ENCODE measurements at regions not wholly inside any gene's neighbourhood (a gene's known extent, or its start where the extent isn't known, plus 50 kb on each side); places are given as distances from the start of the nearest gene placed in this dataset.

GRCh38 chr12:58651850-58652249 lies 268.5 kb downstream of the LRIG3 start:
- WGBS, 5 donors, result 78 to 94% (median 84%) methylated on average over 3 of the region's 3 CpGs
- Histone ChIP-seq H3K9me3 (peaks cover 0 to 41% (median 13%) of the 10 kb centered on the region in 8 donors), H3K4me1 (no peaks in the 10 kb centered on the region), H3K27ac (no peak overlapping the region), H3K27me3 (replicated peaks in 1 of 7) (no peaks in the 10 kb centered on the region), H3K36me3 (no peaks in the 10 kb centered on the region), H3K4me3 (no peak overlapping the region)
- intact Hi-C loops (cut with DNase I; ENCODE audit: low total_unique reads), result no loop called here
- DNase-seq, result no peak
- TF ChIP-seq POLR2AphosphoS5 (IDR thresholded peaks at IDR 0.05), result no peak
- TF ChIP-seq CTCF (IDR thresholded peaks at IDR 0.05 in 8 of 11, conservative IDR thresholded peaks at IDR 0.05 in 3 of 11), result no peak
- no peak for TF ChIP-seq POLR2A (IDR thresholded peaks at IDR 0.05)

- Histone ChIP-seq H3K27me3 (replicated peaks in 1 of 7) (no peaks in the 10 kb centered on the region), H3K27ac (no peak overlapping the region), H3K4me1 (no peaks in the 10 kb centered on the region), H3K4me3 (no peak overlapping the region), H3K9me3 (peaks cover 0 to 41% (median 13%) of the 10 kb centered on the region in 8 donors), H3K36me3 (no peaks in the 10 kb centered on the region)
- intact Hi-C loops (cut with DNase I; ENCODE audit: low total_unique reads), result no loop called here
- 11 to 46% (median 40%) methylated on average over 2 of the region's 2 CpGs for WGBS, 5 donors
- DNase-seq, result no peak
- no peak for TF ChIP-seq POLR2AphosphoS5 (IDR thresholded peaks at IDR 0.05)
- TF ChIP-seq CTCF (IDR thresholded peaks at IDR 0.05 in 8 of 11, conservative IDR thresholded peaks at IDR 0.05 in 3 of 11), result no peak
- TF ChIP-seq POLR2A (IDR thresholded peaks at IDR 0.05), result no peak
Observed at GRCh38 chr12:58654021-58654420, 266.3 kb downstream of the LRIG3 start.

- 63 to 84% (median 82%) methylated on average over 4 to 6 of the region's 6 CpGs for WGBS, 5 donors
- no peak overlapping the region for H3K27ac ChIP-seq
- DNase-seq, result no peak
- no peaks in the 10 kb centered on the region for H3K4me1 ChIP-seq
- H3K9me3 ChIP-seq, result peaks cover 0 to 41% (median 13%) of the 10 kb centered on the region in 8 donors
- H3K36me3 ChIP-seq, result no peaks in the 10 kb centered on the region
- intact Hi-C loops (cut with DNase I; ENCODE audit: low total_unique reads), result no loop called here
- no peaks in the 10 kb centered on the region for H3K27me3 ChIP-seq (replicated peaks in 1 of 7)
- no peak overlapping the region for H3K4me3 ChIP-seq
- TF ChIP-seq CTCF (IDR thresholded peaks at IDR 0.05 in 8 of 11, conservative IDR thresholded peaks at IDR 0.05 in 3 of 11) (no peak), POLR2A (IDR thresholded peaks at IDR 0.05) (no peak), POLR2AphosphoS5 (IDR thresholded peaks at IDR 0.05) (no peak)
Observed at GRCh38 chr12:58655375-58655774, 264.9 kb downstream of the LRIG3 start.

GRCh38 chr12:58656254-58657009 lies 263.9 kb downstream of the LRIG3 start:
- Histone ChIP-seq H3K4me3 (no peak overlapping the region), H3K9me3 (peaks cover 0 to 41% (median 13%) of the 10 kb centered on the region in 8 donors), H3K27me3 (replicated peaks in 1 of 7) (no peaks in the 10 kb centered on the region), H3K27ac (no peak overlapping the region), H3K4me1 (no peaks in the 10 kb centered on the region), H3K36me3 (no peaks in the 10 kb centered on the region)
- intact Hi-C loops (cut with DNase I; ENCODE audit: low total_unique reads), result no loop called here
- WGBS, 5 donors, result 80 to 100% (median 89%) methylated on average over 2 to 3 of the region's 3 CpGs
- TF ChIP-seq POLR2AphosphoS5 (IDR thresholded peaks at IDR 0.05) (no peak), POLR2A (IDR thresholded peaks at IDR 0.05) (no peak), CTCF (IDR thresholded peaks at IDR 0.05 in 8 of 11, conservative IDR thresholded peaks at IDR 0.05 in 3 of 11) (no peak)
- DNase-seq, result no peak

Measured in spleen (tissue), 11 donors.